MCF 10A (cell line): ENCODE measurements at regions not wholly inside any gene's neighbourhood (a gene's known extent, or its start where the extent isn't known, plus 50 kb on each side); places are given as distances from the start of the nearest gene placed in this dataset.

ENCODE experiments used
- BruUV-seq: library from RNA; stranded (reverse); fragments of 400-500 nt; replicated peaks from 2 replicates; lab custom pipeline; 2021; lab: Mats Ljungman, UMichigan
- CTCF ChIA-PET: fragments of 300-600 bp; sonication (Branson Sonifier 250); formaldehyde crosslinking; extraction: SDS; loops from one replicate; lab custom pipeline; 2021; ENCODE audit warnings: antibody characterized with exemption, inconsistent platforms; lab: Yijun Ruan, JAX
- POLR2A ChIA-PET: fragments of 300-600, 350-650 bp; sonication (Branson Sonifier 250); formaldehyde crosslinking; extraction: SDS; loops from one replicate; lab custom pipeline; 2020; ENCODE audit warnings: antibody characterized with exemption, inconsistent platforms; lab: Yijun Ruan, JAX
- DNase-seq: peaks from one replicate; pipeline ENCODE4 v3.0.0-alpha.2; 2018; ENCODE audit not compliant: unreplicated experiment
- H3K27ac Mint-ChIP-seq: one replicate; pipeline ENCODE4 v1.8.0; 2022; ENCODE audit warnings: mild to moderate bottlenecking, low read depth, mixed read lengths; ENCODE audit not compliant: unreplicated experiment
- H3K27me3 Mint-ChIP-seq: one replicate; pipeline ENCODE4 v1.8.0; 2022; ENCODE audit warnings: mixed read lengths; ENCODE audit not compliant: insufficient read depth, unreplicated experiment
- H3K36me3 Mint-ChIP-seq: one replicate; pipeline ENCODE4 v1.8.0; 2022; ENCODE audit warnings: mild to moderate bottlenecking, moderate library complexity, mixed read lengths; ENCODE audit not compliant: insufficient read depth, unreplicated experiment
- H3K4me1 Mint-ChIP-seq: one replicate; pipeline ENCODE4 v1.8.0; 2022; ENCODE audit warnings: mixed read lengths; ENCODE audit not compliant: insufficient read depth, unreplicated experiment
- H3K4me3 Mint-ChIP-seq: one replicate; pipeline ENCODE4 v1.8.0; 2022; ENCODE audit warnings: mild to moderate bottlenecking, moderate library complexity, mixed read lengths; ENCODE audit not compliant: unreplicated experiment
- H3K9me3 Mint-ChIP-seq: one replicate; pipeline ENCODE4 v1.8.0; 2022; ENCODE audit warnings: mixed read lengths; ENCODE audit not compliant: unreplicated experiment
- CTCF ChIP-seq: fragments of 200-600 bp; IDR thresholded peaks from one replicate; pipeline ENCODE4 v1.8.0; 2022; ENCODE audit warnings: antibody characterized with exemption, mild to moderate bottlenecking; ENCODE audit not compliant: unreplicated experiment
- intact Hi-C: fragments of 100-400 bp; cut with micrococcal nuclease; formaldehyde crosslinking; loops from 2 replicates; pipeline ENCODE4 v1.14.1; 2022

GRCh38 chr3:194219826-194220410 lies 84.0 kb downstream of the HES1 start:
- no TSS peak for BruUV-seq
- Mint-ChIP-seq H3K27me3 (peaks cover 44% of the 10 kb centered on the region), H3K27ac (no peak overlapping the region), H3K36me3 (no peaks in the 10 kb centered on the region), H3K4me3 (no peak overlapping the region), H3K4me1 (no peaks in the 10 kb centered on the region), H3K9me3 (no peaks in the 10 kb centered on the region)
- CTCF ChIA-PET, result no interaction called here
- no peak for TF ChIP-seq CTCF
- DNase-seq, result no peak
- intact Hi-C loops, result no loop called here
- POLR2A ChIA-PET, result no interaction called here

- BruUV-seq, result no TSS peak
- no peaks in the 10 kb centered on the region for H3K36me3 Mint-ChIP-seq
- intact Hi-C loops, result no loop called here
- ChIA-PET POLR2A (no interaction called here), CTCF (no interaction called here)
- no peak for TF ChIP-seq CTCF
- no peak for DNase-seq
- peaks cover 52% of the 10 kb centered on the region for H3K27me3 Mint-ChIP-seq
- H3K9me3 Mint-ChIP-seq, result no peaks in the 10 kb centered on the region
- H3K27ac Mint-ChIP-seq, result no peak overlapping the region
- H3K4me3 Mint-ChIP-seq, result no peak overlapping the region
- no peaks in the 10 kb centered on the region for H3K4me1 Mint-ChIP-seq
Observed at GRCh38 chr3:194220901-194221326, 85.0 kb downstream of the HES1 start.

DNA sequence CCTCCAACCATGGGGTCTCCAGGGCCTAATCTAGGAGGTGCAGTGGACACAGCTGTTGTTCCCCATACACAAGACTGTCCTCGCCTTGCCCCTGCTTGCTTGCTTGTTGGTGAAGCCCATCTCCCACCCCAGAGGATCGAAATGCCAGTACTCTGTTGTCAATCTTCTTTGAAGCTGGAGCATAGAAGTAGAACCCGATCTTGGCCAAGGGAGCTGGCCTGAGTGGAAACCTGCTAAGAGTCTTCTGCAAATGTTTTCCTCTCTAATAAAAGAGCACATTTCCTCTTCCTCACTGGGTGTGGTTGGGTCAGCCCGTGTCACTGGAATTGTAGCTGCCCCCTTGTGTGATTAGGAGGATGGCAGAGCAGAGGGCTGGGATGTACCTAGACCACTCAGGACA lies 85.4 kb downstream of the HES1 start:
- no TSS peak for BruUV-seq
- POLR2A ChIA-PET, result no interaction called here
- CTCF ChIA-PET, result no interaction called here
- DNase-seq, result no peak
- H3K4me1 Mint-ChIP-seq, result no peaks in the 10 kb centered on the region
- H3K4me3 Mint-ChIP-seq, result no peak overlapping the region
- H3K27ac Mint-ChIP-seq, result no peak overlapping the region
- TF ChIP-seq CTCF, result no peak
- intact Hi-C loops, result no loop called here
- no peaks in the 10 kb centered on the region for H3K9me3 Mint-ChIP-seq
- H3K36me3 Mint-ChIP-seq, result no peaks in the 10 kb centered on the region
- H3K27me3 Mint-ChIP-seq, result peaks cover 52% of the 10 kb centered on the region

GRCh38 chr3:194223951-194224350 lies 88.0 kb downstream of the HES1 start:
- BruUV-seq, result no TSS peak
- H3K9me3 Mint-ChIP-seq, result no peaks in the 10 kb centered on the region
- H3K36me3 Mint-ChIP-seq, result no peaks in the 10 kb centered on the region
- peaks cover 55% of the 10 kb centered on the region for H3K27me3 Mint-ChIP-seq
- H3K4me3 Mint-ChIP-seq, result no peak overlapping the region
- ChIA-PET CTCF (no interaction called here), POLR2A (interaction anchor here (0.6 kb wide), 1 partner anchor 1387 kb away, joined by 3 read pairs; no protein-coding TSS in a partner anchor)
- H3K4me1 Mint-ChIP-seq, result no peaks in the 10 kb centered on the region
- intact Hi-C loops, result no loop called here
- no peak overlapping the region for H3K27ac Mint-ChIP-seq
- no peak for DNase-seq
- TF ChIP-seq CTCF, result no peak
